ENCODE measurements at regions not wholly inside any gene's neighbourhood (a gene's known extent, or its start where the extent isn't known, plus 50 kb on each side); places are given as distances from the start of the nearest gene placed in this dataset.

- Mint-ChIP-seq H3K9me3 (ENCODE audit: low read depth) (no peaks in the 10 kb centered on the region), H3K4me1 (no peaks in the 10 kb centered on the region), H3K36me3 (no peaks in the 10 kb centered on the region), H3K27me3 (peaks cover 6% of the 10 kb centered on the region), H3K4me3 (no peak overlapping the region), H3K27ac (no peak overlapping the region)
- CTCF ChIA-PET = no interaction called here
- no peak for ATAC-seq
- no peak for DNase-seq
Observed at GRCh38 chr1:55428231-55428630, 213.1 kb upstream of the USP24 start.

DNA sequence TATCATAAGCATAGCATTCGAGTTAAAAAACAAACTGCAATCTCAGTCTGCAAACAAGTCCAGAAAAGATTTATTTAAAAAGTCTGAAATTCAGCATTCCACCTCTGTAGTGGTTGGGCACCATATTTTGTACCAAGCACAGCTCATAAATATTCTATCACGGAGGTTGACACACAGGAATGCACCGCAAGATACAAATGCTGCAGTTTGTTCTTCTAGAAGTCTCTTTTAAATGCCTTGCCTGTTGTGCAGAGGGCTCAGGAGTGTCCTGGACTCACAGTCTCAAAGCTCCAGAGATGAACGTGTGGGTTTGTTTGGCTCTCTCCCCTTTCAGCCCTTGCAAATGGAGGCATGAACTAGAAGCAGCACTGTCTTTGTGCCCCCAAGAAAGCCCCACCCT is 212.4 kb upstream of the USP24 start:
- Mint-ChIP-seq H3K36me3 (no peaks in the 10 kb centered on the region), H3K4me3 (no peak overlapping the region), H3K27ac (no peak overlapping the region), H3K9me3 (ENCODE audit: low read depth) (no peaks in the 10 kb centered on the region), H3K27me3 (peaks cover 4% of the 10 kb centered on the region), H3K4me1 (no peaks in the 10 kb centered on the region)
- CTCF ChIA-PET = no interaction called here
- DNase-seq = no peak
- no peak for ATAC-seq

GRCh38 chr1:55426619-55427018 is 211.5 kb upstream of the USP24 start:
- H3K4me1 Mint-ChIP-seq = no peaks in the 10 kb centered on the region
- ATAC-seq (no peak), DNase-seq (no peak)
- no peak overlapping the region for H3K27ac Mint-ChIP-seq
- CTCF ChIA-PET = no interaction called here
- peaks cover 4% of the 10 kb centered on the region for H3K27me3 Mint-ChIP-seq
- H3K4me3 Mint-ChIP-seq = no peak overlapping the region
- no peaks in the 10 kb centered on the region for H3K36me3 Mint-ChIP-seq
- no peaks in the 10 kb centered on the region for H3K9me3 Mint-ChIP-seq (ENCODE audit: low read depth)

DNA sequence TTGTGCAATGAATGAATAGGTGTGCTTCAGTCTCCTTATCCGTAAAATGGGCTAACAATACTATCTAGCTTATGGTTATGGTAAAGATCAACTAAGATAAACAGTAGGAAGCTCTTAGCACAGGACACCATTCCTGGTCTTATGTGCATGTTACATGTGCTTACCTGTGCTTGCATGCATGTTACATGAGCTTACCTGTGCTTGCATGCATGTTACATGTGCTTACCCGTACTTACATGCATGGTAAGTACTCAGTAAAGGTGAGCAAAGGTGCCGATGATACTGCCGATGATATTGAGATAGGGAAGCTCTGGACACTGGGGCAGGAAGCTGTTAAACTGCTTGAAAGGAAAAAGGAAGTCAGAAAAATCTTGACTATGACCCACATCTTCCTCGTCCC is 211.0 kb upstream of the USP24 start:
- DNase-seq (no peak), ATAC-seq (no peak)
- H3K4me1 Mint-ChIP-seq = no peaks in the 10 kb centered on the region
- H3K9me3 Mint-ChIP-seq (ENCODE audit: low read depth) = no peaks in the 10 kb centered on the region
- H3K4me3 Mint-ChIP-seq = no peak overlapping the region
- no peaks in the 10 kb centered on the region for H3K36me3 Mint-ChIP-seq
- H3K27ac Mint-ChIP-seq = no peak overlapping the region
- peaks cover 4% of the 10 kb centered on the region for H3K27me3 Mint-ChIP-seq
- CTCF ChIA-PET = no interaction called here

DNA sequence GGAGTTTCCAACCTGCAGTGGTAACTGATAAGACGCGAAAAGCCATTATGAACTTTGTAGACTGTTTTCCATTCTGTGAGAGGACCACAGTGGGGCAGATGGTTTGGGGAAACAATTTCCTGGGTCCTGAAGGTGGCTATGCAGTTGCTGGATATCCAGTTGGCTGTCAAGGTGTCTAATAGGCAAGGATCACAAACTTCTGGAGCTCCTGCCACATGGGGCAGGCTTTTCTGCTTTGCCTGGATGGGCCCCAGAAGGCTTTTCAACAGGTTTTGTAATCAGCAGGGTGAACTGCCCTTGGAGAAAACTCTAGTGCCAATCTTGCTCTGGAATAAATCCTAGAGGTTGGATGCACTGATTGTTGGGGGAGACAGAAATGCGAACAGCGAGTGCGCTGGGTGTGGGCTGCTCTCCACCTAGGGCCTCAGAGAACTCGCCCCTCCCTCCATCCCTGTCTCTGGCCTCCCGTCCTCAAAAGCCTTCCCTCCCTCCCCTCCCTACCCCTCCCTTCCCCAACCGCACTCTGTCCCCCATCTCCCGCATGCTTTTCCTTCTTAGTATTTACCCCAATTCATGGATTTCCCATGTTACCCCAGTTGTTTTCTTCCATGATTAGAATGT is 210.3 kb upstream of the USP24 start:
- ATAC-seq (no peak), DNase-seq (no peak)
- peaks cover 4% of the 10 kb centered on the region for H3K27me3 Mint-ChIP-seq
- no peaks in the 10 kb centered on the region for H3K36me3 Mint-ChIP-seq
- no peaks in the 10 kb centered on the region for H3K4me1 Mint-ChIP-seq
- H3K9me3 Mint-ChIP-seq (ENCODE audit: low read depth) = no peaks in the 10 kb centered on the region
- CTCF ChIA-PET = no interaction called here
- no peak overlapping the region for H3K4me3 Mint-ChIP-seq
- no peak overlapping the region for H3K27ac Mint-ChIP-seq

GRCh38 chr1:55423376-55423775 is 208.2 kb upstream of the USP24 start:
- ATAC-seq = no peak
- Mint-ChIP-seq H3K27ac (no peak overlapping the region), H3K9me3 (ENCODE audit: low read depth) (no peaks in the 10 kb centered on the region), H3K27me3 (peaks cover 4% of the 10 kb centered on the region), H3K36me3 (no peaks in the 10 kb centered on the region), H3K4me1 (no peaks in the 10 kb centered on the region), H3K4me3 (no peak overlapping the region)
- no peak for DNase-seq
- CTCF ChIA-PET = no interaction called here

DNA sequence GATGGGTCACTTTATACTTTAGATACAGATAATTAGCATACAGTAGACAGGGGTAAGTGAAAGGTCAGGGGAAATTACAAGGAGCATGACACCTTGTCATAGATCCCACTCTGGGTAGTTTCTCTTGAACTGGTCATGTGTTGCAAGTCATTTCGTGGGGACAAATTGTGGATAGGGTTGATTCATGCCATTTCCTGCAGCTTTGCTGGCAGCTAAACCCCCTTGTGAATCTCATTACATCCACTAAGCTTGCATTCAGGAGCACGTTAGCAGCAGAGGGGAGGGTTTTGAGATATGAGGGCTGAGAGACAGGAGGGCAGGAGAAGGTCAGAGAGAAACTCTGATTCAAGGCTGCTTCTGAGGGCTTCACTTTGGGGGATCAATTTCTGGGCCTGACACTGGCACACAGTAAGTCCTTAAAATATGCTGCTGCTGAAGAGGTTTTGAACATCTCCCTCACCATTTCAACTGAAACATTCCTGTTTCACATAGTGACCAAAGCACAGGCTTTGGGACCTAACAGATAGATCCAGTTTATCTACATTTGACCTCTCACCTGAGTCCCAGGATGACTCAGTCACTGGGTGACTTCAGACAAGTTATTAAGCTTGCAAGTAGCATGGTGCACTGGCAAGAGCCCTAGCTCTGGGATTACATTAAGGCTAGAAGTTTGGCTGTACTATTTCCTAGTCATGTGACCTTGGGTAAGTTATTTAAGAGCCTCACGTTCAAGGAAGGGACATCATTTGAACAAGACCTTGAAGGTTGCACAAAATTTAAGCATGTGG is 206.0 kb upstream of the USP24 start:
- DNase-seq = no peak
- ATAC-seq = no peak
- Mint-ChIP-seq H3K4me1 (no peaks in the 10 kb centered on the region), H3K9me3 (ENCODE audit: low read depth) (no peaks in the 10 kb centered on the region), H3K27me3 (peaks cover 4% of the 10 kb centered on the region), H3K4me3 (no peak overlapping the region), H3K36me3 (no peaks in the 10 kb centered on the region), H3K27ac (no peak overlapping the region)
- CTCF ChIA-PET = no interaction called here

DNA sequence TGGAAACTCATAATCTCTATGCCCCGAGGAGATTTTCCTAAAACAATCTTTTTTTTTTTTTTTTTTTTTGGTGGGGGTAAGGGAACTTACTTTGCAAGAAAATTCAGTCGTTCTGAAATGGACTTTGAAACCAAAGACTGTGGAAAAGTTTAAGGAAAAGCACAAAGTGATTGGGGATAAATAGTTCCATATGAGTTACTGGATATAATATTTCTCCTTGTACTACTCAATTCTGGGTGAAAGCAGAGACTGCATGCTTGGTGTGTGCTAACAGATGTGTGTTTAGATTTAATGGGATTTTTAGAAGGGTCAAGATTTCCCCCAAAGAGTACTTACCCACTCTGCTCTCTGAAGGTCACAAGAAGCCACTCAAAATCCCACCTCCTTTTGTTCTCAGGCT is 204.9 kb upstream of the USP24 start:
- Mint-ChIP-seq H3K27ac (no peak overlapping the region), H3K4me1 (no peaks in the 10 kb centered on the region), H3K4me3 (no peak overlapping the region), H3K27me3 (peaks cover 4% of the 10 kb centered on the region), H3K9me3 (ENCODE audit: low read depth) (no peaks in the 10 kb centered on the region), H3K36me3 (no peaks in the 10 kb centered on the region)
- DNase-seq (no peak), ATAC-seq (no peak)
- CTCF ChIA-PET = no interaction called here

DNA sequence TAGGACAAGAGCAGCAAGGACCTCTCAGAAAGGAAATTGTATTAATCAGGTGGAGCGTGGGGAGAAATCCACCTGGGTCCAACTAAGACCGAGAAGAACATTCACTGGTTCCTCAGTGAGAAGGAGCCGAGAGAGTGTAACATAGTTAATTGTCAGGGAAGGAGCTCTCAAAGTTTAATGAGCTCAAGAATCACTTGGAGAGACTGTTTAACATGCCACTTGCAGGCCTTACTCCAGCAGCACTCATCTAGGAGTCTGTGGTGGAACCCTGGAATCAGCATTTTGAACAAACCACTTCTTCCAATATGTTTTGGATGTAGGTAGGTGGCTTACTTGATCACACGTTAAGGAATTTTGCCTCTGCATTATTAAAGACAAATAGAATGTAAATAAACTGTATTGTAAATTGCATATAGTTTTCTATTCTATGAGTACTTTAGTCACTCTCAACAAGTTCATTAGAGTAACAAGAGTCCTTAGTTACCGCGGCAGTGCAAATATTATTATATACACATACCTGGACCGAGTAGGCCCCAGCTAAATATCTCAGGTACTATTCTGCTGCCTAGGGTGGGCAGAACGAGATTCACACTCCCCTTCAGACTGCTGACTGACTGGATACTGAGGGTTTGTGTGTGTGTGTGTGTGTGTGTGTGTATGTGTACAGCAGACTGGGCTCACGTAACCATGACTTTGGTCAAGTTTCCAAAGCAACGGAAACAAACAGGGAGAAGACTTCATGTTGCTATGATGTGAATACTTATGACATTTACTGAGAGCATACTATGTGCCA is 203.2 kb upstream of the USP24 start:
- ATAC-seq = no peak
- CTCF ChIA-PET = no interaction called here
- Mint-ChIP-seq H3K4me1 (no peaks in the 10 kb centered on the region), H3K27me3 (peaks cover 5% of the 10 kb centered on the region), H3K4me3 (no peak overlapping the region), H3K9me3 (ENCODE audit: low read depth) (no peaks in the 10 kb centered on the region), H3K36me3 (no peaks in the 10 kb centered on the region), H3K27ac (no peak overlapping the region)
- no peak for DNase-seq

GRCh38 chr1:55416164-55416842 is 201.1 kb upstream of the USP24 start:
- Mint-ChIP-seq H3K36me3 (no peaks in the 10 kb centered on the region), H3K4me3 (no peak overlapping the region), H3K4me1 (no peaks in the 10 kb centered on the region), H3K27me3 (peaks cover 11% of the 10 kb centered on the region), H3K27ac (no peak overlapping the region), H3K9me3 (ENCODE audit: low read depth) (no peaks in the 10 kb centered on the region)
- CTCF ChIA-PET = no interaction called here
- ATAC-seq (no peak), DNase-seq (no peak)

DNA sequence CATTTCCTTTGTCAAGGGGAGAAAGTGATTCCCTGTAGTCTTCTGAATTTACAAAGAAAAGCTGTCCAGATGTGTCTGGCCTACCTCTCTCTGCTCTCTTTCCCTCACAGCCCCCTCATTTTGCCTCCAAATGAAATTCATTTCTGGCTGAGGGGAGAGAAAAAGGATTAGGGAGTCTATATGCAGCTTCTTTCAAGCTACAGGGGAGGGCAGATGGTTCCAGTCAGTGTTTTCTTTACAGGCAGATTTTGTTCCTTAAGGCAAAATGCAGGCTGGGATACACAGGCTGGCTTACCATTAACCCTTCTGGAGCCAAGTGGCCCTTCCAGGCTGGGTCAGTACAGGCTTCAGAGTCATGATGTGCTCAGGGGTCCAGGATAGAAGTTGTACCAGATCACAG is 198.1 kb upstream of the USP24 start:
- ATAC-seq (no peak), DNase-seq (no peak)
- Mint-ChIP-seq H3K36me3 (no peaks in the 10 kb centered on the region), H3K27me3 (peaks cover 17% of the 10 kb centered on the region), H3K9me3 (ENCODE audit: low read depth) (no peaks in the 10 kb centered on the region), H3K27ac (no peak overlapping the region), H3K4me1 (no peaks in the 10 kb centered on the region), H3K4me3 (no peak overlapping the region)
- CTCF ChIA-PET = no interaction called here

DNA sequence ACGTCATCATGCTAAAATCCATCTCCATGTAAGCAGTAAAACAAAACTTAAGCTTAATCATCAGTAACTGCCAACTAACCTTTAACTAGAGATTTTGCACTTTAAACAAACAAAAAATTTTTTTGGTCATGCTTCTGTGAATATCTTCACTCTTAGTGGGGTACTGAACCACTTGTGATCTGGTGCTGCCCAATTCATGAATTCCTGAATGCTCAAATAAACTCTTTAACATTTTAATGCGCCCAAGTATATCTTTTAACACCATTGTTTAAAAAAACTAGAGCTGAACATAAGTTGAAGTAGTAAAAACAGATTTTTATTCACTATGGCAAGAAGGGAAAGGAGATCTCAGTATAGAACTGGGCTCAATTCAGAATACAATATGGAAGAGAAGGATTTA is 196.9 kb upstream of the USP24 start:
- peaks cover 17% of the 10 kb centered on the region for H3K27me3 Mint-ChIP-seq
- H3K27ac Mint-ChIP-seq = no peak overlapping the region
- H3K4me3 Mint-ChIP-seq = no peak overlapping the region
- ATAC-seq (no peak), DNase-seq (no peak)
- H3K36me3 Mint-ChIP-seq = no peaks in the 10 kb centered on the region
- no peaks in the 10 kb centered on the region for H3K9me3 Mint-ChIP-seq (ENCODE audit: low read depth)
- CTCF ChIA-PET = no interaction called here
- H3K4me1 Mint-ChIP-seq = no peaks in the 10 kb centered on the region

DNA sequence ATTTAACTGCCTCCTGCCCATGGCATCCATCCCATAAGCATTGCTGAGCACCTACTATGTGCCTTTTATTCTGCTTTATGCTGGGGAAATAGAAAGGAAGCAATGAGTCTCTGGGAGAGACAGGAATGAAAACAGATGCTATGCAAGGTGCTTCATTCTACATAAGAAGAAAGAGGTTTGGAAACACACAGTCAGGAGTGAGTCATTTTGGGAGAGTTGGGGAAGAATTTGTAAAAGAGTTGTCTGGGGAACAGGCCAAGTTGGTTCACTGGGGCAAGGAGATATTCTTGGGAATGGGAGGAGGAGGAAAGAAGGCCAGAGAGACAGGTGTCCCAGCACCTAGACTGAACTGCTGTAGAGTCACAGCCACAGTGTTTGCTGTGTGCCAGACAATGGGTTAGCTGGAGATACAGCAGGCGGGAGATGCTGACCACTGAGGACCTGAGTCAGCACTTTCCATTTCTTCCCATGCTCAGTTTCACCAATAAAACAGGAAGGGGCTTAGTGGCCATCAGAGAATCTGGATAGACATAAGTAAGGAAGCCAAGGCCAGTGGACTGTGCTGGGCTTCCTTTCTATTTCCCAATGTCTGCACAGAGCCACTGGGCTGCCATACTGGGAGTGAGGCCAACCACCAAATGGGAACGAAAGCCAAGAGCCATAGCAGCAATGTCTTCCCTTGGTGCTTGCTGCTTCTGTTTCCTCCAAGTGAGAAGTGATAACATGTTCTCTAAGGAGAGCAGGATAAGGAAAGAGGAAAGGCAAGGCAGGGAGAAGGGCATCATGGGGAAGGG is 187.7 kb upstream of the USP24 start:
- H3K4me3 Mint-ChIP-seq = no peak overlapping the region
- ATAC-seq (no peak), DNase-seq (no peak)
- CTCF ChIA-PET = interaction anchor here (1.3 kb wide), 1 partner anchor 27 kb away, joined by 3 read pairs; no protein-coding TSS in a partner anchor
- no peaks in the 10 kb centered on the region for H3K36me3 Mint-ChIP-seq
- no peaks in the 10 kb centered on the region for H3K9me3 Mint-ChIP-seq (ENCODE audit: low read depth)
- H3K27me3 Mint-ChIP-seq = peaks cover 26% of the 10 kb centered on the region
- H3K4me1 Mint-ChIP-seq = no peaks in the 10 kb centered on the region
- H3K27ac Mint-ChIP-seq = no peak overlapping the region

Data from activated CD8-positive, alpha-beta memory T cell treated with anti-CD3 and anti-CD28 coated beads, Interleukin-2, amount 10 ng/mL, durations not matched to agents 7 days and 5 days (primary cell).